Putamen (tissue), 1 donor: ENCODE measurements at regions not wholly inside any gene's neighbourhood (a gene's known extent, or its start where the extent isn't known, plus 50 kb on each side); places are given as distances from the start of the nearest gene placed in this dataset.

ENCODE experiments used
- DNase-seq: peaks from one replicate; pipeline ENCODE4 v3.0.0-alpha.2; 2016; ENCODE audit warnings: low spot score

DNA sequence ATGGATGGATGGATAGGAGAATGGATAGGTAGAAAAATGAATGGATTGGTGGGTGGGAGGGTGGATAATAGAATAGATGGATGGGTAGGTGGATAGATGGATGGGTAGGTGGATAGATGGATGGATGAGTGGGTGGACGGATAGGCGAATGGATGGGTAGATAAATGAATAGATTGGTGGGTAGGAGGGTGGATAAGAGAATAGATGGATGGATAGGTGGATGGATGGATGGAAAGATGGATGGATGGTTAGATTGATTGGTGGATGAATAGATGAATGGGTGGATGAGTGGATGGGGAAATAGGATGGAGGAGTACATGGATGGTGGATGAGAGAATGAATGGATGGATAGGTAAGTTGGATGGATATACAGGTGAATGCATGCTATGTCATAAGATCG lies 110.5 kb downstream of the CEBPB start:
- DNase-seq: no peak

GRCh38 chr20:50301712-50302111 lies 111.1 kb downstream of the CEBPB start:
- no peak for DNase-seq

DNA sequence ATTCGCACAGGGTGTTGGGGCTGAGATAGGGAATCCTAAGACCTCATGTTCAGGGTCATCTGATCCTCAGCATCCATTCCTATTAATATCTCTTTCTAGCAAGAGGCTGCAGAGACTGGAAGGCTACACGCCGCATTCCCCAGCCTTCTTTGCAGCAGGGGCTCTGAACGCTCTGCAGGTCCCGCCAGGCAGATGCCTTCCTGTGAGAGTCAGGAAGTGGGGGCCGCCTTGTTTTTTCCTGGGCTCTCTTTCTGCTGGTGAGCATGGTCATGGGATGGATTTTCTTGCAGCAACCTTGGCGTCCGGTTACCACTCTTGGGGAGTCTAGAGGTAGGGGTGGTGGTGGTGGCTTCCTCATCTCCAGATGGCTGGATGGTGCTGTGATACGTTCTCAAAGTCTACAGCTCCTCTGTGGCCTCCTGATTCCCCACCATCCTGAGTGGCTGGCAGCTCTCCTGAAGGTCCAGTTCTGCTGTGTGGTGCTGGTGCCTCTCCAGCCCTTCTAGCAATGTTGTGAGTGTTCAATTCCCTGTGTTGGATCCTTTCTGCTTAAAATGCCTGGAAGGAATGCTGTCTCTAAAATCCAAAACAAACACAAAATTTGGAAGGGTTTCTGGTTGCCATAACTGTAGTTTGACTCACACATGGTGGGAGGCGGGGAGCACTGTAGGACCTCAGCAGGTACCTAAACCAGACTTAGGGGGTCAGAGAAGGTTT lies 111.9 kb downstream of the CEBPB start:
- DNase-seq: no peak

DNA sequence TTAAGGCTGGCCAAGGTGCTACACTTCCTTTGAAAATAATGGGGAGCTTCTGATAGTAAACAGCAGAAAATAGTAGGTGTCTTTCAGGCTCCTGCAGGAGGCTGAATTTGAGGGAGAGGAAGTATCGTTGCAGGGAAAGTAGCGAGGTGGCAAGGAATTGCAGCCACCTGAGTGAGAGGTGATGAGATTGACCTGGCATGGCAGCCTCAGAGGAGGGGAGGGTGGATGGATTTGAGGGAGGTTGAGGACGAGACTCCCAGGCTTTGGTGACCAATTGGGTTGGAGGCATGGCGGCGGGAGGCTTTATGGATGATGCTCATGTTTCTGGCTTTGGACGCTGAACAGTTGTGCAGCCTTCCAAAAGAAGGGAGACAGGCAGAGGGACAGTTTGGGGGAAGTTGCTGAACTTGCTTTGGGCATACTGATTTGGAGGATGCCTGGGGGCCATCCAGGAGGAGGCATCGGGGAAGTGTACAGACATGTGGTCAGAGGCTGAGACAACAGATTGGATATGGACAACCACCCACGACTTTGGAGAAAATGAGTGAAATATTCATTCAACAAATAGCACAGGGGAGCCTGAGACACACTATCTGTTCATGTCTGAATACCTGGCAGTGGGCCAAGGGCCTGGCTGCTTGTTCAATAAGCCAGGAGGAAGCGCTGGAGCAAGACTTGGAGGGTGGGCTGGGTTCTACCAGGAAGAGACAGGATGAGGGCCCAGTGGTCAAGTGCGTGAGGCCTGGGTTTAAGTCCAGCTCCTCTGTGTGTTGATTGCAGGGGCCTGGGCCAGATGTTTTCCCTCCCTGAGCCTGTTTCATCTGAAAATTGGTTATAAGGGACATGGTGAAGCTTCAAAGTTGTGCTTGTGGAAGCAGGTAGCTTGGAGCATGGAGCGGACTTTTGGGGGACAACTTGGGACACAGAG lies 113.2 kb downstream of the CEBPB start:
- peak; percentile 27 for DNase-seq

DNA sequence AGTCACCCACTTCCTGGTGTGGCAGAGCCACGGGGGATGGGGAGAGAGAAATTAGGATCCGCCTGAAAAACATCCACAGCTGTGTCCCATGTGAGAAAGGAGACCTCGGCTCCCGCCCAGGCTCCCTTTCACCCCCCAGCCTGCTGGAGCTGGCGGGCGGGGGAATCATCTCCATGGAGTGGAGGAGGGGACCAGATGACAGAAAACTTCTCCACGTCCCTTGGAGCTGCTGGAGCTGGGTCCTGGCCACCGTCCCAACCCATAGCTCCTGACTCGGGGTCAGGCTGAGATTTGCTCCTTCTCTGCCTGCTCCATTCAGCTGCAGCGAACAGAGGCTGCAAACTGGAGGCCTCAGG lies 113.8 kb downstream of the CEBPB start:
- no peak for DNase-seq

GRCh38 chr20:50304923-50305635 lies 114.4 kb downstream of the CEBPB start:
- no peak for DNase-seq

DNA sequence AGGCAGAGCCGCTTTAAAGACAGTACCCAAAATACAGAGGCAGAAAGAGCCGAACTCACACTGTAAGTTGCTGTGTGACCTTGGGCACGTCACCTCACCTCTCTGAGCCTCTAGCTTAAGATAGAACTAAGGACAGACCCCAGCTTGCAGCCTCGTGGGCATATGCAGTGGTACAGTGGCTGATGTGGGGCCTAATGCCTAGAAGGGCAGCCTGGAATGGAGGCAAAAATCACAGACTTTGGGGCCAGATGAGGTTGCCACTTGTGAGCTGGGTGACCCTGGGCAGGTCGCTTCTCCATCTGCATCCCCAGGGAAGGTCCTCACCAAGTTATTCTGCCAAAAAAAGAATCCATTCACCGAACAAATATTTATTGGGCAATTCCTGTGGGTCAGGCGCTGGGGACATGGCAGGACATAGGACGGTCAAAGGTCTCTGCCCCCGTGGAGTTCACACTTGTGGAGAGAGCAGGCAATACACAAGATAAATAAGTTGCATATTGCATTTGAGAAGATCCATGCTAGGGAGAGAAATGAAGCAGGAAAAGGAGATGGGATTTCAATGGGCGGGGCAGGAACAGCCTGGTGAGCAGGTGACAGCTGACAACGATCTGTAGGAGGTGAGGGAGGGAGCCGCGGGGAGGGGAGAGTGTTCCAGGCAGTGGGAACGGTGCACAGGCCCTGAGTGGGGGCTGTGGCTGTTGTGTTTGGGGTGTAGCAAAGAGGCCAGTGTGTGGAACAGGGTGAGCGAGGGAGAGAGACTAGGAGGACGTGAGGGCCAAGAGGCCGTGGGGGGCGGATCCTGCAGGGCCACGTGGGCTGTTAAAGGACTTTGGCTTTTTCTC lies 115.2 kb downstream of the CEBPB start:
- peak; percentile 50 for DNase-seq

DNA sequence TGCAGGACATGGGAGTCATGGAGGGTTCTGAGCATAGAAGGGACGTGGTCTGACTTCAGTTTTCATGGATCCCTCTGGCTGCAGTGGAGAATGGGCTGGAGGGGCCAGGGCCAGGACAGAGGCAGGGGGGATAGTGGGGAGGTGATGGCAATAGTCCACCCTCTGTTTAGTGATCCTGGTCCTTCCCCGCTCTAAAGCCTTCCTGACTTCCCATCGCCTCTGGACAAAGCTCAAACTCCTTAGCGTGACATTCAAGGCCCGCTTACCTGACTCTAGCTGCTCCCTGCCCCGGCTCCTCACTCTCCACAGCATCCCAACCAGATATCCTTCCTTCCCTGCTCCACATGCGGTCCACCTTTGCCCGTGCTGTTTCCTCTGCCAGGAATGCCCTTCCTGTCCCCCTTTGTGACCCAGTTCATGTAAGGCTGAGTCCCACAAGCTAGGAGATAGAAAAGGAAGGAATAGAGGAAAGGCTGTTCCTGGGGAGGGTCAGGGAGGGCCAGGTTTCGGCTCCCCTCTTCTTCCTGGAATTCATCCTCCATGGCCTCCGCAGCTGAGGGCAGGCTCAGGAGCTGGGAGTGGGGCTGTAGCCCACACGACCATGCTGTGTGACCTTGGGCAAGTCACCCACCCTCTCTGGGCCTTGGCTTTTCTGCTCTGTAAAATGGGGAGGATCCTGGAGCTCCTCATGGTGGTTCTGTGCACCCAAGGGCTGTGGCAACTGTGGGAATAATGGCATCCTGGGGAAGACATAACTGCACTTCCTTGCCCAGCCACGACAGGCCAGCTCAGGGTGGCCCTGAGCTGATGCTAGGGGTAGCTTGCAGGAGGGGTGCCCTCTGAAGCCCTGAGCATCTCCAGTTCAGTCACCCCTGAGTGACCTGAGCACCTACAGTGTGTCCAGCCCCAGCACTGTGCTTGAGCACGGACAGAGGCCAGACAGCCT lies 116.1 kb downstream of the CEBPB start:
- no peak for DNase-seq

- no peak for DNase-seq
Observed at GRCh38 chr20:50308166-50308512, 117.5 kb downstream of the CEBPB start.

DNA sequence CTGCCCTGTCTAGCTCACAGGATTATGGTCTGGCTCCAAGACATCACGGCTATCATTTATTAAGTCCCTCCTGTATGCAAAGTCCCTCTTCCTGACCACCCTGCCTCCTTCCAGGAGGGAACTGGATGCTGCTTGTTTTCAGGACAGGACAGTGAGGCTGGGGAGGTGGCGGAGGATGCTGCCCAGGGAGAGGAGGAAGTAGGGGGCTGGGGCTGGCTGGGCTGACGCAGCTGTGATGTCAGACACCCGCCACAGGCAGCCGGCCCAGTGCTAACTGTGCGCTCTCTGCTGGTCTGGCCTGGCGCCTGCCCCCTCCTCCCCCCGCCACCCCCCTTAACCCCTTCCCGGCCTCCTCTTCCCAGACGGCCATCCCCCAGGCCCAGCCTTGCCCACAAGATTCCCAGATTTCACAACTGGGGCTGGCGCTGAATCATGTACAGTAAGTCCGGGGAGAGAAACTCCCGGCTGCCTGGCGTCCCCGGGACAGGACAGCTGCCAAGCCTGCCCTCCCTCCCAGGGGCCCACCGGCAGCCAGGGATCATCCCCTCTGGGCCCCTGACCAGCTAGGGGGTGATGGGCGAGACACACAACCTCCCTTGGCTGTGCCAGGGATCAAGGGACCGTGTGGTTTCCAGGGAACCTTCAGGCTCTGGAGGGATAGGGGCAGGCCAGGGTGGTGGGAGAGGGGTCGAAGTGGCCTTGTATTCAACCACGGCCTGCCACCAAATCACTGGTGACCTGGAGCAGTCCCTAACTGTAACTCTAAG lies 118.1 kb downstream of the CEBPB start:
- DNase-seq: peak; percentile 66

- DNase-seq: no peak
Observed at GRCh38 chr20:50309280-50309763, 118.7 kb downstream of the CEBPB start.

GRCh38 chr20:50309764-50310672 lies 119.4 kb downstream of the CEBPB start:
- no peak for DNase-seq

- no peak for DNase-seq
Observed at GRCh38 chr20:50310673-50311051, 120.0 kb downstream of the CEBPB start.

DNA sequence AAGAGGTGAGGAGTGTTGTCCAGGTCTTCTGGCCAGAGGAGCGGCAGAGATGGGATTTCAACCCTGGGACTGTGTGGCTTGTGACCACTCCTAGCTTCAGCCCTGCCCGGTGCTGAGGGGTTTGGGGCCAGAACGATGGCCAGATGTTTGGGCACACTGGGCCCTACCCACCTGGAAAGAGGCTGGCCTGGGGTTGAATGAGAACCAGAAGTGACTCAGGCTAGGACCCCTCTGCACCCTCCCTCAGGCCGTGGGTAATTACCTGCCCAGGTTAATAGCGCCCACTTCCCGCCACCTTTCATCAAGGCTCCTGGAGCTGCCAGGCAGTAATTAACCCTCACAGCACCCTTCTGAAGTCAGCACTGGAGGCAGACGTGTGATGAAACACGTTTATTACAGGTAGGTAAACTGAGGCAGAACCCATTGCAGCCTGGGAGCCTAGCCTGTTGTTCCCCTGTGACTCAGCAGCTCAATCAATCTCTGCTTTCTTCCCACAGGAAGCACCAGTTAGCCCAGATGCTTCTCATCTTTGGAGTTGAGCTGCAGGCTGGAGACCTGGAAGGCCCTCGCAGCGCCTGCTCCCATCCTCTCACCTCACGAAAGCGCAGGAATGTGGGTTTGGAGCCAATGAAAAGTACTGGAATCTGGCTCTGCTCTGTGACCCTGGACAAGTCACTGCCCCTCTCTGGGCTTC lies 120.8 kb downstream of the CEBPB start:
- DNase-seq: no peak

GRCh38 chr20:50312002-50312681 lies 121.5 kb downstream of the CEBPB start:
- no peak for DNase-seq

DNA sequence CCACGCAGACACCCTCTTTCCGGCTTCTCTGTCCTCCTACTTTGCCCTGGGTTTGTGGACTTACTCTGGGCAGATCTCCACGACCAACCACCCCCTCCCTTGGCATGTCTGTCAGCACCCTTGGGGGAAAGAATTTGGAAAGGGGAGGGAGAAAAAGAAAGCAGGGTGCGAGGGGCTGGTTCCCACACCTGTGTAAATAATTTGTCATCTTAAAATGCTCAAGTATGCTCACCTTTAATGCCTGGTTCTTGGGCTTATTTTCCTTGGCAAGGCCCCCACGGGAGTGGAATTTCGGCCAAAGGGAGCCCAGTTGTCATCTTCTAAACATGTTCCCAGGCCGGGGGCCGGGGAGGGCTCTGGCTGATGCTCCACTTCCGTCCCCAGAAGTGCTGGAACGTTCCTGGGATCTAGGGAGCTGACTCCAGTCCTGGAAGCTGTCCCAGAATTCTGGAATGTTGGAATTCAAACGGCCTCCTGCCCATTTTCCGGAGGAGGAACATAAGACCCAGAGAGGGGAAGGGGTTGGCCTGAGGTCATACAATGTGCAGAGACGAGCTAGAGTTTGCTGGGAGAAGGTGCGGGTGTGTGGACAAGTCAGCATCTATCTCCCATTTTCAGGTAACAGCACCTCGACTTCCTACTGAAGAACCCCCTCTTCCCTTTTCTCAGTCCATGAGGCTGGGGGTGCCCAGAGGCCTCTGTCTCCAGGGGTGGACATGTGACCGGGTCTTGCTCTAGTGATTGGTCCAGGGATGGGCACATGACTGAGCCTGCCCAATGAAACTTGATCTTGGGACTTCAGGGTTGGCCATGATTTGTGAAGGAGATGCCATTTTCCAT lies 122.3 kb downstream of the CEBPB start:
- DNase-seq: no peak

DNA sequence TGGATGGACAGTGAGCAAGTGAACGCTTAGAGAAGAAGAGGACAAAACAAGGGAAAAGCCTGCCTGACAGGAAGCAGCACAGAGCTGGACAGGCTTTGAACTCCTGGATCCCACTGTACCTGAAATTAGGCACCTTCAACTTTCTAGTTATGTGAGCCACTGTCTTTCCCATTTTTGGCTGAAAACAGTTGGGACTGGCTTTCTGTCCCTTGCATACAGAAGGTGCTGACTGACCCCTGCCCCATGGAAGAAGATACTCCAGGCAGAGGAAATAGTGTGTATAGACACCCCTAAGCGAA lies 122.8 kb downstream of the CEBPB start:
- no peak for DNase-seq
